Peyer's patch (tissue), 4 donors: ENCODE measurements at regions not wholly inside any gene's neighbourhood (a gene's known extent, or its start where the extent isn't known, plus 50 kb on each side); places are given as distances from the start of the nearest gene placed in this dataset.

ENCODE experiments used
- DNase-seq, 3 donors: peaks; one replicate each; pipeline ENCODE4 v3.0.0-alpha.2; 2017 to 2019
- H3K27ac ChIP-seq, 4 donors: fragments of 200-600 bp; sonication (generic); one replicate each; pipeline ENCODE4 v1.5.1; 2016 to 2019
- H3K27me3 ChIP-seq, 2 donors: fragments of 200-600 bp; sonication (generic); one replicate each; pipeline ENCODE4 v1.5.1; 2019
- H3K36me3 ChIP-seq, 3 donors: fragments of 200-600 bp; sonication (generic); one replicate each; pipeline ENCODE4 v1.5.1; 2016 to 2019
- H3K4me1 ChIP-seq, 4 donors: fragments of 200-600 bp; sonication (generic); one replicate each; pipeline ENCODE4 v1.5.1; 2016 to 2019
- H3K4me3 ChIP-seq, 4 donors: fragments of 200-600 bp; sonication (generic); 1 replicate in 3 of 4; 2 replicates in 1 of 4; pipeline ENCODE4 v1.5.1; 2016 to 2019; ENCODE audit warnings: mild to moderate bottlenecking in 1 of 4
- H3K9me3 ChIP-seq, 4 donors: fragments of 200-600 bp; sonication (generic); one replicate each; pipeline ENCODE4 v1.5.1; 2016 to 2019; ENCODE audit warnings: mild to moderate bottlenecking in 1 of 4
- POLR2A ChIP-seq, 2 donors: fragments of 450-650 bp; IDR thresholded peaks; one replicate each; pipeline ENCODE4 v1.5.1; 2017; ENCODE audit warnings: antibody characterized with exemption in 2 of 2, mild to moderate bottlenecking in 2 of 2, moderate library complexity in 2 of 2
- TF ChIP-seq, protein P1 (sequence below), 6 experiments: fragments of 450-650 bp in 4 of 6; fragments of 200-600 bp in 2 of 6; sonication (generic) in 1 of 6; IDR thresholded peaks; one replicate each; pipeline ENCODE4 v1.5.1; 2017 to 2019; ENCODE audit warnings: antibody characterized with exemption in 6 of 6, mild to moderate bottlenecking in 3 of 6, moderate library complexity in 1 of 6

DNA sequence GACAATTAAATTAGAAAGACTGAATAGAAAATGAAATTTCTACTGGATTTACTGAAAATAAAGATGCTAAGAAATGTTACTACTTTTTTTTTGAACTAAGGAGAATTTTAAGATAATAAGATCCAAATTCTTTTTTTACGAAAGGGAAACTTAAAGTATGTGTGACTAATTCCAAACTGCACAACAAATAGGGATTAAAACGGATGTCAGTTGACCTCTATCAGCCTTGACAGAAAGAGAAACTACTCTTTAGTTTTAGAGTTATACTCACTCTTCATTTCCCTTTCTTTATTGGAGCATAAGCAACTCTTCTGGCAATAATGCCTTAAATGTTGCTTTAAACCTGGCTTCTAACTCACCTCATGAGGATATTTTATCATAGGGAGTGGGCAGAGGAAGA, 273.8 kb downstream of the SLITRK6 start:
- Histone ChIP-seq H3K27me3 (no peaks in the 10 kb centered on the region), H3K36me3 (no peaks in the 10 kb centered on the region), H3K4me1 (no peaks in the 10 kb centered on the region), H3K9me3 (no peaks in the 10 kb centered on the region), H3K4me3 (no peak overlapping the region), H3K27ac (no peak overlapping the region)
- DNase-seq: no peak
- TF ChIP-seq POLR2A (IDR thresholded peaks at IDR 0.05): no peak
- TF ChIP-seq, protein P1, sequence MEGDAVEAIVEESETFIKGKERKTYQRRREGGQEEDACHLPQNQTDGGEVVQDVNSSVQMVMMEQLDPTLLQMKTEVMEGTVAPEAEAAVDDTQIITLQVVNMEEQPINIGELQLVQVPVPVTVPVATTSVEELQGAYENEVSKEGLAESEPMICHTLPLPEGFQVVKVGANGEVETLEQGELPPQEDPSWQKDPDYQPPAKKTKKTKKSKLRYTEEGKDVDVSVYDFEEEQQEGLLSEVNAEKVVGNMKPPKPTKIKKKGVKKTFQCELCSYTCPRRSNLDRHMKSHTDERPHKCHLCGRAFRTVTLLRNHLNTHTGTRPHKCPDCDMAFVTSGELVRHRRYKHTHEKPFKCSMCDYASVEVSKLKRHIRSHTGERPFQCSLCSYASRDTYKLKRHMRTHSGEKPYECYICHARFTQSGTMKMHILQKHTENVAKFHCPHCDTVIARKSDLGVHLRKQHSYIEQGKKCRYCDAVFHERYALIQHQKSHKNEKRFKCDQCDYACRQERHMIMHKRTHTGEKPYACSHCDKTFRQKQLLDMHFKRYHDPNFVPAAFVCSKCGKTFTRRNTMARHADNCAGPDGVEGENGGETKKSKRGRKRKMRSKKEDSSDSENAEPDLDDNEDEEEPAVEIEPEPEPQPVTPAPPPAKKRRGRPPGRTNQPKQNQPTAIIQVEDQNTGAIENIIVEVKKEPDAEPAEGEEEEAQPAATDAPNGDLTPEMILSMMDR (IDR thresholded peaks at IDR 0.05): no peak

DNA sequence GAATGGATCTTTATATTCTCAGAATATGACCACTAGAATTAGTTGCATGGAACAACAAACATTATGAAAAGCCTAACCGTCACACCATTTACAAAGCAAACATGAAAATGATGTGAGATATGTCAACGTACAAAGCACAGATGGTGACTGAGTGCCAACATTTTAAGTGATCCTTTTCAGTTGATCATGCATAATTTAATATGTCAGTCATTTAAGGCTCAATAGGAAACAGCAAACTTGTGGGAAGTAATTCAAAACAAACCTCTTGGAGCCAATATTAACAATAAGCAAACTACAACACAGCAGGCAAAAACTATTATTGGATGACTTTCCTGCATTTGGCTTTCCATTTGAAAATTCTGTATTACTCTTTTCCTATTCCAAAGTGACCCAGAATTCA, 277.6 kb downstream of the SLITRK6 start:
- DNase-seq: no peak

GRCh38 chr13:85520445-85520844, 278.8 kb downstream of the SLITRK6 start:
- H3K4me1 ChIP-seq: no peaks in the 10 kb centered on the region
- H3K36me3 ChIP-seq: no peaks in the 10 kb centered on the region
- no peak for DNase-seq
- TF ChIP-seq POLR2A (IDR thresholded peaks at IDR 0.05): no peak
- TF ChIP-seq, protein P1 (IDR thresholded peaks at IDR 0.05): no peak
- H3K9me3 ChIP-seq: no peaks in the 10 kb centered on the region
- no peaks in the 10 kb centered on the region for H3K27me3 ChIP-seq
- no peak overlapping the region for H3K27ac ChIP-seq
- no peak overlapping the region for H3K4me3 ChIP-seq

More for the DNA sequence above, 277.6 kb downstream of the SLITRK6 start:
- H3K36me3 ChIP-seq: no peaks in the 10 kb centered on the region
- no peak for TF ChIP-seq POLR2A (IDR thresholded peaks at IDR 0.05)
- TF ChIP-seq, protein P1 (IDR thresholded peaks at IDR 0.05): no peak
- no peak overlapping the region for H3K27ac ChIP-seq
- no peaks in the 10 kb centered on the region for H3K27me3 ChIP-seq
- H3K4me1 ChIP-seq: no peaks in the 10 kb centered on the region
- H3K9me3 ChIP-seq: no peaks in the 10 kb centered on the region
- no peak overlapping the region for H3K4me3 ChIP-seq

DNA sequence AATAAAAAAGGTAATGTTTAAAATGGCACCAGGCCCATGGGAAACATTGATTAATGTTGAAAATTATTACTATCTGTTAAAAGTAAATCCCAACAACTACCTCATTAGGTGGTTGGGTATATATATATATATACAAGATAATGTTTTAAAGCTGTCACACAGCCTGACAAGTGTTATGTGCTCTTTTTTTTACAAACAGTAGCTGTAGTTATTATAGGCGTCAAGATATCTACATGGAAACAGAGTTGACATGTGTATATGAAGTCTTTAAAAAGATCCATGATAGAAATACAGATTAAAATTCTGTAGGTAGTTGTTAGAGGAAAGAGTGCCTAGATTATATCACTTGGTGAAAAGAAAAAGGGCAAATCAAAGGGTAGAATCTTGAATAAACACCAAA, 279.9 kb downstream of the SLITRK6 start:
- no peaks in the 10 kb centered on the region for H3K4me1 ChIP-seq
- TF ChIP-seq, protein P1 (IDR thresholded peaks at IDR 0.05): no peak
- TF ChIP-seq POLR2A (IDR thresholded peaks at IDR 0.05): no peak
- no peaks in the 10 kb centered on the region for H3K36me3 ChIP-seq
- no peaks in the 10 kb centered on the region for H3K9me3 ChIP-seq
- H3K4me3 ChIP-seq: no peak overlapping the region
- DNase-seq: no peak
- H3K27me3 ChIP-seq: no peaks in the 10 kb centered on the region
- no peak overlapping the region for H3K27ac ChIP-seq

DNA sequence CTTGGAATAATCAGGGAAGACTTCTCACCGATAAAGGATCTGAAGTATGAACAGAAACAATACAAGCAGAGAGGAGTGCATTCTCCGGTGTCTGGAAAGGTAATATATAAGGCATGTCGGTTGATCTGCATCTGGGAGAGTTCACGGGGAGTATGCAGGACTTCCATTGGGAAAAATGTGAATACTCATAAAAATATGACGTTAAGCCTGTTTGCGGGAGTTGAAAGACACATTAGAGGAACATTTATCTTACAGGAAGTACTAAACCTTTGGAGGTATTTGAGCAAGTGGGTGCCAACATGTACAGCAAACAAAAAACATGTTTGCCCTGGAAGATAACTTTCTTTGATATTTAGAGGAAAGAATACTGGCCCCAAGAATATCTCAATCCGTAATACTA, 286.8 kb downstream of the SLITRK6 start:
- H3K9me3 ChIP-seq: no peaks in the 10 kb centered on the region
- H3K27ac ChIP-seq: no peak overlapping the region
- H3K36me3 ChIP-seq: no peaks in the 10 kb centered on the region
- no peak overlapping the region for H3K4me3 ChIP-seq
- no peak for TF ChIP-seq POLR2A (IDR thresholded peaks at IDR 0.05)
- TF ChIP-seq, protein P1 (IDR thresholded peaks at IDR 0.05): no peak
- no peak for DNase-seq
- H3K27me3 ChIP-seq: no peaks in the 10 kb centered on the region
- no peaks in the 10 kb centered on the region for H3K4me1 ChIP-seq

DNA sequence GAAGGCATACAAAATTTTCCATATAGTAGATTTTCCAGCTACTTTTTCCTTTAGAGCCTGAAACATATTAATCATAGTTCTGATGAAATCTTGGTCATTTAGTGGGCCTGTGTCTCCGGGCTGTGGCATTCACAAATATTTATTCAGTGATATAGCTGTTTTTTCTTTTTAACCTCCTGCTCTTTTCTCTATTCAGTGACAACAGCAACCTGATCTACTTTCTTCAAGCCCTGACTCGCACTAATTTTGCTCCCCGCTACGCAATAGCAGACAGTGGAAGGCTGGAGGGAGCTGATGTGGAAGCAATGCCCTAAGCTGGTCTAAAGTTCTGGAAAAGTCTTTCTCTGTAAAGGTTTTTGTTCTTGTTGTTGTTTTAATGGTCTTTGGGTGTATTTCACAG, 289.7 kb downstream of the SLITRK6 start:
- H3K36me3 ChIP-seq: no peaks in the 10 kb centered on the region
- TF ChIP-seq, protein P1 (IDR thresholded peaks at IDR 0.05): no peak
- no peak for TF ChIP-seq POLR2A (IDR thresholded peaks at IDR 0.05)
- H3K4me3 ChIP-seq: no peak overlapping the region
- H3K4me1 ChIP-seq: no peaks in the 10 kb centered on the region
- no peak overlapping the region for H3K27ac ChIP-seq
- DNase-seq: no peak
- no peaks in the 10 kb centered on the region for H3K9me3 ChIP-seq
- H3K27me3 ChIP-seq: no peaks in the 10 kb centered on the region
